K562 (cell line): ENCODE measurements at regions not wholly inside any gene's neighbourhood (a gene's known extent, or its start where the extent isn't known, plus 50 kb on each side); places are given as distances from the start of the nearest gene placed in this dataset.

Source experiments
- BHLHE40 ChIP-seq: IDR thresholded peaks from 2 replicates; pipeline ENCODE4 v1.6.1; 2011; ENCODE audit warnings: low read length, improper control_type of control experiment
- CREB1 ChIP-seq, 2 experiments: sonication (generic) in 1 of 2; formaldehyde crosslinking in 1 of 2; IDR thresholded peaks; 2 replicates each; pipeline versions ENCODE4 v1.6.1 to v1.8.0; 2012 to 2022; ENCODE audit warnings: inconsistent platforms in 1 of 2, mild to moderate bottlenecking in 1 of 2, missing genetic modification reagents in 1 of 2, moderate library complexity in 1 of 2
- ESRRB ChIP-seq: fragments of 250-450 bp; sonication (Bioruptor Pico); IDR thresholded peaks from 2 replicates; pipeline ENCODE4 v1.5.0; 2020; ENCODE audit warnings: mild to moderate bottlenecking, moderate library complexity, borderline replicate concordance
- FIP1L1 ChIP-seq: fragments of 200-400 bp; formaldehyde crosslinking; IDR thresholded peaks from 2 replicates; pipeline ENCODE4 v1.6.1; 2018; ENCODE audit warnings: mild to moderate bottlenecking, low read depth, low read length; ENCODE audit not compliant: poor library complexity, severe bottlenecking
- KDM2B ChIP-seq: fragments of 250-450 bp; sonication (Bioruptor Pico); IDR thresholded peaks from 2 replicates; pipeline ENCODE4 v1.8.0; 2021; ENCODE audit warnings: mild to moderate bottlenecking, moderate library complexity
- MYBL2 ChIP-seq, 2 experiments: fragments of 450-650 bp in 1 of 2; sonication (generic) in 1 of 2; formaldehyde crosslinking in 1 of 2; IDR thresholded peaks; 2 replicates each; pipeline versions ENCODE4 v1.6.1 to v1.8.1; 2017 to 2022; ENCODE audit warnings: borderline replicate concordance in 1 of 2, inconsistent platforms in 1 of 2, low read depth in 1 of 2, mild to moderate bottlenecking in 1 of 2, missing genetic modification reagents in 1 of 2, moderate library complexity in 1 of 2
- NCOA1 ChIP-seq: fragments of 450-650 bp; IDR thresholded peaks from 2 replicates; pipeline ENCODE4 v1.6.1; 2016; ENCODE audit warnings: low read depth
- NR1H2 ChIP-seq: sonication (generic); formaldehyde crosslinking; IDR thresholded peaks from 2 replicates; pipeline ENCODE4 v1.4.0; 2020; ENCODE audit warnings: mild to moderate bottlenecking, missing genetic modification reagents
- PHF20 ChIP-seq: fragments of 450-650 bp; IDR thresholded peaks from 2 replicates; pipeline ENCODE4 v1.6.1; 2018; ENCODE audit not compliant: partially characterized antibody
- POLR3A ChIP-seq: IDR thresholded peaks from 2 replicates; pipeline ENCODE4 v1.6.1; 2011; ENCODE audit warnings: borderline replicate concordance, mild to moderate bottlenecking, moderate library complexity; ENCODE audit not compliant: insufficient read length, insufficient read depth; ENCODE audit errors: extremely low read depth
- ZNF253 ChIP-seq: fragments of 250-450 bp; sonication (Bioruptor Pico); conservative IDR thresholded peaks from 2 replicates; pipeline ENCODE4 v1.6.1; 2021; ENCODE audit warnings: mild to moderate bottlenecking
- ZNF609 ChIP-seq: sonication (generic); formaldehyde crosslinking; IDR thresholded peaks from 2 replicates; pipeline ENCODE4 v1.8.1; 2023; ENCODE audit warnings: missing genetic modification reagents, mild to moderate bottlenecking, borderline replicate concordance
- ZNF830 ChIP-seq: fragments of 250-450 bp; sonication (Bioruptor Pico); IDR thresholded peaks from 2 replicates; pipeline ENCODE4 v1.5.0; 2021; ENCODE audit warnings: mild to moderate bottlenecking
- TF ChIP-seq, protein P1 (sequence below), 2 experiments: IDR thresholded peaks in 1 of 2; conservative IDR thresholded peaks in 1 of 2; 2 replicates each; pipeline ENCODE4 v1.6.1; 2016; ENCODE audit warnings: low read depth in 2 of 2, mild to moderate bottlenecking in 1 of 2, missing compliant biosample characterization in 1 of 2, missing genetic modification characterization in 1 of 2, moderate library complexity in 1 of 2

- TF ChIP-seq MYBL2 (IDR thresholded peaks at IDR 0.05; ENCODE audit: low read depth) (no peak), MYBL2 (CRISPR knock-in tag; IDR thresholded peaks at IDR 0.05; ENCODE audit: borderline replicate concordance) (no peak), PHF20 (peak; percentile 52), FIP1L1 (peak; percentile 55), ESRRB (CRISPR knock-in tag) (no peak), CREB1 (IDR thresholded peaks at IDR 0.05) (0 out of 2 replicates have a peak, but pooled peaks have one; percentile 15), CREB1 (CRISPR knock-in tag; IDR thresholded peaks at IDR 0.05) (peak; percentile 29; the same call in 1 of the 2 replicates), NCOA1 (no peak), BHLHE40 (peak; percentile 86), ZNF609 (CRISPR knock-in tag) (no peak), POLR3A (no peak), KDM2B (CRISPR knock-in tag) (no peak), ZNF830 (CRISPR knock-in tag) (no peak), ZNF253 (CRISPR knock-in tag) (no peak), NR1H2 (CRISPR knock-in tag) (no peak)
- TF ChIP-seq, protein P1, sequence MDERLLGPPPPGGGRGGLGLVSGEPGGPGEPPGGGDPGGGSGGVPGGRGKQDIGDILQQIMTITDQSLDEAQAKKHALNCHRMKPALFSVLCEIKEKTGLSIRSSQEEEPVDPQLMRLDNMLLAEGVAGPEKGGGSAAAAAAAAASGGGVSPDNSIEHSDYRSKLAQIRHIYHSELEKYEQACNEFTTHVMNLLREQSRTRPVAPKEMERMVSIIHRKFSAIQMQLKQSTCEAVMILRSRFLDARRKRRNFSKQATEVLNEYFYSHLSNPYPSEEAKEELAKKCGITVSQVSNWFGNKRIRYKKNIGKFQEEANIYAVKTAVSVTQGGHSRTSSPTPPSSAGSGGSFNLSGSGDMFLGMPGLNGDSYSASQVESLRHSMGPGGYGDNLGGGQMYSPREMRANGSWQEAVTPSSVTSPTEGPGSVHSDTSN (CRISPR knock-in tag; IDR thresholded peaks at IDR 0.05; ENCODE audit: low read depth) = no peak
- TF ChIP-seq, protein P1 (tag; conservative IDR thresholded peaks at IDR 0.05; ENCODE audit: low read depth) = no peak
These were observed 613.4 kb downstream of the MCTP2 start (continued) for GRCh38 chr15:94844538-94845389.
